Calu3 (cell line): ENCODE measurements at regions not wholly inside any gene's neighbourhood (a gene's known extent, or its start where the extent isn't known, plus 50 kb on each side); places are given as distances from the start of the nearest gene placed in this dataset.

Source experiments
- BruUV-seq: library from RNA; stranded (reverse); fragments of 400-500 nt; replicated peaks from 2 replicates; lab custom pipeline; 2021; lab: Mats Ljungman, UMichigan
- CTCF ChIA-PET: fragments of 300-600 bp; sonication (Branson Sonifier 250); formaldehyde crosslinking; loops from one replicate; lab custom pipeline; 2022; ENCODE audit warnings: antibody characterized with exemption; lab: Charles Lee
- DNase-seq: peaks from one replicate; pipeline ENCODE4 v3.0.0; 2022
- H3K27ac Mint-ChIP-seq: one replicate; pipeline ENCODE4 v1.8.0; 2022; ENCODE audit warnings: mixed read lengths; ENCODE audit not compliant: unreplicated experiment
- H3K27me3 Mint-ChIP-seq: one replicate; pipeline ENCODE4 v1.8.0; 2022; ENCODE audit warnings: mixed read lengths; ENCODE audit not compliant: unreplicated experiment
- H3K36me3 Mint-ChIP-seq: one replicate; pipeline ENCODE4 v1.8.0; 2022; ENCODE audit warnings: mild to moderate bottlenecking, moderate library complexity, mixed read lengths; ENCODE audit not compliant: insufficient read depth, unreplicated experiment
- H3K4me1 Mint-ChIP-seq: one replicate; pipeline ENCODE4 v1.8.0; 2022; ENCODE audit warnings: mild to moderate bottlenecking, low read depth, mixed read lengths; ENCODE audit not compliant: unreplicated experiment
- H3K4me3 Mint-ChIP-seq: one replicate; pipeline ENCODE4 v1.8.0; 2022; ENCODE audit warnings: mild to moderate bottlenecking, low read depth, moderate library complexity, mixed read lengths; ENCODE audit not compliant: unreplicated experiment
- H3K9me3 Mint-ChIP-seq: one replicate; pipeline ENCODE4 v1.8.0; 2022; ENCODE audit warnings: low read depth, mixed read lengths; ENCODE audit not compliant: unreplicated experiment
- intact Hi-C: fragments of 100-400 bp; cut with micrococcal nuclease; formaldehyde crosslinking; loops from one replicate; pipeline ENCODE4 v1.10.0; 2022; ENCODE audit not compliant: unreplicated experiment
- TF ChIP-seq, protein P1 (sequence below): fragments of 200-600 bp; IDR thresholded peaks from one replicate; pipeline ENCODE4 v1.8.0; 2022; ENCODE audit warnings: antibody characterized with exemption; ENCODE audit not compliant: unreplicated experiment

DNA sequence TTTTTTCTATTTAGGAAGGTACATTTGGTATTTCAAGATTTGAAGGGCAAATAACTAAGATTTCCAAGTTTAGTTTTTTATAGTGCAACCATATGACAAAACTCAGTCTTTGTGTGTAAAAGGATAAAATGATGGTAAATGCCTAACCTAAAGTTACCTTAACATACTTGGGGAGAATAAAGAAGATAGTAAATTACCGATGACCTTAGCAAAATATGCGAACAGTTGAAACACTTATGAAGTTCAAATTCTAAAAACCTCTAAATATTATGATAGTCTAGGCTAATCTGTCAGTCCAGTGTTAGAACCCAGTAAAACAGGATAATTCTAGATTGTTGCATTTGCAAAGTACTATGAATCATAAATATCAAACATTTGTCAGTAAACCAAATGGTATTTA is 127.5 kb downstream of the PTCHD4 start:
- BruUV-seq: no TSS peak
- DNase-seq: no peak
- CTCF ChIA-PET: no interaction called here
- Mint-ChIP-seq H3K36me3 (no peaks in the 10 kb centered on the region), H3K4me1 (no peaks in the 10 kb centered on the region), H3K9me3 (no peaks in the 10 kb centered on the region), H3K27ac (no peak overlapping the region), H3K4me3 (no peak overlapping the region), H3K27me3 (peaks cover 3% of the 10 kb centered on the region)
- intact Hi-C loops: no loop called here
- TF ChIP-seq, protein P1, sequence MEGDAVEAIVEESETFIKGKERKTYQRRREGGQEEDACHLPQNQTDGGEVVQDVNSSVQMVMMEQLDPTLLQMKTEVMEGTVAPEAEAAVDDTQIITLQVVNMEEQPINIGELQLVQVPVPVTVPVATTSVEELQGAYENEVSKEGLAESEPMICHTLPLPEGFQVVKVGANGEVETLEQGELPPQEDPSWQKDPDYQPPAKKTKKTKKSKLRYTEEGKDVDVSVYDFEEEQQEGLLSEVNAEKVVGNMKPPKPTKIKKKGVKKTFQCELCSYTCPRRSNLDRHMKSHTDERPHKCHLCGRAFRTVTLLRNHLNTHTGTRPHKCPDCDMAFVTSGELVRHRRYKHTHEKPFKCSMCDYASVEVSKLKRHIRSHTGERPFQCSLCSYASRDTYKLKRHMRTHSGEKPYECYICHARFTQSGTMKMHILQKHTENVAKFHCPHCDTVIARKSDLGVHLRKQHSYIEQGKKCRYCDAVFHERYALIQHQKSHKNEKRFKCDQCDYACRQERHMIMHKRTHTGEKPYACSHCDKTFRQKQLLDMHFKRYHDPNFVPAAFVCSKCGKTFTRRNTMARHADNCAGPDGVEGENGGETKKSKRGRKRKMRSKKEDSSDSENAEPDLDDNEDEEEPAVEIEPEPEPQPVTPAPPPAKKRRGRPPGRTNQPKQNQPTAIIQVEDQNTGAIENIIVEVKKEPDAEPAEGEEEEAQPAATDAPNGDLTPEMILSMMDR: no peak

- BruUV-seq: no TSS peak
- intact Hi-C loops: no loop called here
- Mint-ChIP-seq H3K9me3 (no peaks in the 10 kb centered on the region), H3K4me3 (no peak overlapping the region), H3K36me3 (no peaks in the 10 kb centered on the region), H3K27me3 (no peaks in the 10 kb centered on the region), H3K4me1 (no peaks in the 10 kb centered on the region), H3K27ac (no peak overlapping the region)
- CTCF ChIA-PET: interaction anchor here (0.6 kb wide), 1 partner anchor 366 kb away, joined by 4 read pairs; no protein-coding TSS in a partner anchor
- DNase-seq: no peak
- TF ChIP-seq, protein P1: no peak
Observed at GRCh38 chr6:47977314-47977713, 133.7 kb downstream of the PTCHD4 start.

GRCh38 chr6:47974106-47974505 is 136.9 kb downstream of the PTCHD4 start:
- H3K36me3 Mint-ChIP-seq: no peaks in the 10 kb centered on the region
- no peak for DNase-seq
- H3K27ac Mint-ChIP-seq: no peak overlapping the region
- intact Hi-C loops: no loop called here
- no peaks in the 10 kb centered on the region for H3K9me3 Mint-ChIP-seq
- H3K4me3 Mint-ChIP-seq: no peak overlapping the region
- H3K27me3 Mint-ChIP-seq: no peaks in the 10 kb centered on the region
- H3K4me1 Mint-ChIP-seq: no peaks in the 10 kb centered on the region
- CTCF ChIA-PET: interaction anchor here (0.8 kb wide), 1 partner anchor 19 kb away, joined by 3 read pairs; no protein-coding TSS in a partner anchor
- TF ChIP-seq, protein P1: no peak
- no TSS peak for BruUV-seq

DNA sequence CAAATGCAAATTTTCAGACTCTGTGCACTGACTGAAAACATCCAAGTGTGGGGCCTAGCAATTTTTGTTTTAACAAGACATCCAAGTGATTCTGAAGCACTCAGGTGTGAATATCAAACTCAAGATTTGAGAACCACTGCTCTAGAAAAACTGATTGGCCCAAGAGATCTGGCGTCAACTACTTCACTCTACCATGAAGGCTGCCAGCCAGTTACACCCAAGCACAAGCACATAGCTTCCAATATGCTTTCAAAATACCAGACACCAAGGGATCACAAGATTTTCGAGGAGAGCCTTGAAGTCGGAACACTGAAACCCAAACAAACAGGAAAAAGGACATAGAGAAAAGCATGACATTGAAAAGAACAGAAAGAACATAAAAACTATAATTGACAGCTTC is 140.2 kb downstream of the PTCHD4 start:
- no TSS peak for BruUV-seq
- Mint-ChIP-seq H3K36me3 (no peaks in the 10 kb centered on the region), H3K9me3 (no peaks in the 10 kb centered on the region), H3K27ac (no peak overlapping the region), H3K4me3 (no peak overlapping the region), H3K27me3 (no peaks in the 10 kb centered on the region), H3K4me1 (no peaks in the 10 kb centered on the region)
- TF ChIP-seq, protein P1: no peak
- intact Hi-C loops: no loop called here
- CTCF ChIA-PET: no interaction called here
- no peak for DNase-seq
